Adipocyte (in vitro differentiated cells): ENCODE measurements at regions not wholly inside any gene's neighbourhood (a gene's known extent, or its start where the extent isn't known, plus 50 kb on each side); places are given as distances from the start of the nearest gene placed in this dataset.

Experiments used
- DNase-seq: peaks from one replicate; pipeline ENCODE4 v3.0.0-alpha.2; 2015; ENCODE audit warnings: low read depth
- H3K27me3 ChIP-seq: replicated peaks from 2 replicates; pipeline ENCODE4 v1.7.0; 2013; ENCODE audit warnings: mild to moderate bottlenecking, low read length, moderate library complexity; ENCODE audit not compliant: control insufficient read depth, insufficient read depth
- H3K36me3 ChIP-seq: 2 replicates; pipeline ENCODE4 v1.7.0; 2013; ENCODE audit warnings: low read length, mild to moderate bottlenecking, moderate library complexity; ENCODE audit not compliant: control insufficient read depth, insufficient read depth, severe bottlenecking
- H3K4me1 ChIP-seq: 2 replicates; pipeline ENCODE4 v1.7.0; 2013; ENCODE audit warnings: mild to moderate bottlenecking, low read length, moderate library complexity; ENCODE audit not compliant: control insufficient read depth, insufficient read depth
- H3K4me3 ChIP-seq: 2 replicates; pipeline ENCODE4 v1.7.0; 2013; ENCODE audit warnings: mild to moderate bottlenecking, low read length, moderate library complexity
- H3K9ac ChIP-seq: 2 replicates; pipeline ENCODE4 v1.7.0; 2013; ENCODE audit warnings: mild to moderate bottlenecking, low read length, moderate library complexity
- H3K9me3 ChIP-seq: 2 replicates; pipeline ENCODE4 v1.7.0; 2013; ENCODE audit warnings: mild to moderate bottlenecking, low read length, moderate library complexity; ENCODE audit not compliant: control insufficient read depth

GRCh38 chr3:168975576-168975975 lies 687.9 kb downstream of the MECOM start:
- Histone ChIP-seq H3K4me1 (peaks cover 11% of the 10 kb centered on the region), H3K27me3 (no peaks in the 10 kb centered on the region), H3K9me3 (no peaks in the 10 kb centered on the region), H3K36me3 (no peaks in the 10 kb centered on the region), H3K9ac (no peak overlapping the region), H3K4me3 (no peak overlapping the region)
- no peak for DNase-seq

- peak; percentile 23 for DNase-seq
- Histone ChIP-seq H3K27me3 (no peaks in the 10 kb centered on the region), H3K9me3 (no peaks in the 10 kb centered on the region), H3K4me3 (no peak overlapping the region), H3K9ac (no peak overlapping the region), H3K36me3 (no peaks in the 10 kb centered on the region), H3K4me1 (peaks cover 11% of the 10 kb centered on the region)
Observed at GRCh38 chr3:168974617-168975403, 688.7 kb downstream of the MECOM start.

GRCh38 chr3:168973897-168974296 lies 689.6 kb downstream of the MECOM start:
- DNase-seq: no peak
- H3K27me3 ChIP-seq: no peaks in the 10 kb centered on the region
- no peak overlapping the region for H3K4me3 ChIP-seq
- peaks cover 12% of the 10 kb centered on the region for H3K4me1 ChIP-seq
- H3K9ac ChIP-seq: no peak overlapping the region
- H3K9me3 ChIP-seq: no peaks in the 10 kb centered on the region
- no peaks in the 10 kb centered on the region for H3K36me3 ChIP-seq

- no peak overlapping the region for H3K4me3 ChIP-seq
- no peak overlapping the region for H3K9ac ChIP-seq
- peaks cover 17% of the 10 kb centered on the region for H3K4me1 ChIP-seq
- no peaks in the 10 kb centered on the region for H3K36me3 ChIP-seq
- DNase-seq: peak; percentile 25
- H3K27me3 ChIP-seq: no peaks in the 10 kb centered on the region
- H3K9me3 ChIP-seq: no peaks in the 10 kb centered on the region
Observed at GRCh38 chr3:168973206-168973605, 690.3 kb downstream of the MECOM start.

GRCh38 chr3:168968609-168969008 lies 694.9 kb downstream of the MECOM start:
- Histone ChIP-seq H3K27me3 (no peaks in the 10 kb centered on the region), H3K36me3 (no peaks in the 10 kb centered on the region), H3K4me3 (no peak overlapping the region), H3K4me1 (peaks cover 9% of the 10 kb centered on the region), H3K9me3 (no peaks in the 10 kb centered on the region), H3K9ac (no peak overlapping the region)
- DNase-seq: peak; percentile 78

GRCh38 chr3:168964736-168965135 lies 698.8 kb downstream of the MECOM start:
- Histone ChIP-seq H3K4me1 (peaks cover 9% of the 10 kb centered on the region), H3K9me3 (no peaks in the 10 kb centered on the region), H3K9ac (no peak overlapping the region), H3K36me3 (no peaks in the 10 kb centered on the region), H3K27me3 (no peaks in the 10 kb centered on the region), H3K4me3 (no peak overlapping the region)
- DNase-seq: no peak

- no peaks in the 10 kb centered on the region for H3K9me3 ChIP-seq
- no peak for DNase-seq
Observed at GRCh38 chr3:168961271-168961670, 702.2 kb downstream of the MECOM start.

GRCh38 chr3:168959731-168960130 lies 703.8 kb downstream of the MECOM start:
- H3K4me1 ChIP-seq: no peaks in the 10 kb centered on the region
- DNase-seq: no peak
- no peaks in the 10 kb centered on the region for H3K9me3 ChIP-seq
- no peak overlapping the region for H3K9ac ChIP-seq
- no peaks in the 10 kb centered on the region for H3K27me3 ChIP-seq
- H3K36me3 ChIP-seq: no peaks in the 10 kb centered on the region
- no peak overlapping the region for H3K4me3 ChIP-seq

More at GRCh38 chr3:168961271-168961670, 702.2 kb downstream of the MECOM start:
- Histone ChIP-seq H3K9ac (no peak overlapping the region), H3K36me3 (no peaks in the 10 kb centered on the region), H3K4me3 (no peak overlapping the region), H3K4me1 (no peaks in the 10 kb centered on the region), H3K27me3 (no peaks in the 10 kb centered on the region)

- Histone ChIP-seq H3K9ac (no peak overlapping the region), H3K27me3 (peaks cover 4% of the 10 kb centered on the region), H3K4me1 (no peaks in the 10 kb centered on the region), H3K4me3 (no peak overlapping the region), H3K9me3 (peaks cover 5% of the 10 kb centered on the region), H3K36me3 (no peaks in the 10 kb centered on the region)
- no peak for DNase-seq
Observed at GRCh38 chr3:168958466-168958865, 705.0 kb downstream of the MECOM start.

GRCh38 chr3:168956076-168956475 lies 707.4 kb downstream of the MECOM start:
- Histone ChIP-seq H3K4me1 (no peaks in the 10 kb centered on the region), H3K36me3 (no peaks in the 10 kb centered on the region), H3K4me3 (no peak overlapping the region), H3K9ac (no peak overlapping the region), H3K27me3 (peaks cover 4% of the 10 kb centered on the region), H3K9me3 (peaks cover 5% of the 10 kb centered on the region)
- no peak for DNase-seq

GRCh38 chr3:168952551-168952950 lies 711.0 kb downstream of the MECOM start:
- DNase-seq: peak; percentile 90
- H3K27me3 ChIP-seq: peaks cover 4% of the 10 kb centered on the region
- H3K9me3 ChIP-seq: peaks cover 5% of the 10 kb centered on the region
- H3K4me1 ChIP-seq: no peaks in the 10 kb centered on the region
- H3K9ac ChIP-seq: no peak overlapping the region
- no peak overlapping the region for H3K4me3 ChIP-seq
- H3K36me3 ChIP-seq: no peaks in the 10 kb centered on the region

GRCh38 chr3:168951884-168952283 lies 711.6 kb downstream of the MECOM start:
- Histone ChIP-seq H3K27me3 (peaks cover 4% of the 10 kb centered on the region), H3K36me3 (no peaks in the 10 kb centered on the region), H3K9ac (no peak overlapping the region), H3K4me1 (no peaks in the 10 kb centered on the region), H3K4me3 (no peak overlapping the region), H3K9me3 (peaks cover 5% of the 10 kb centered on the region)
- DNase-seq: no peak
